GM11168 (cell line): ENCODE measurements at regions not wholly inside any gene's neighbourhood (a gene's known extent, or its start where the extent isn't known, plus 50 kb on each side); places are given as distances from the start of the nearest gene placed in this dataset.
"Not testable (repeated sequence)": the region's sequence is repeated elsewhere in the genome, so short reads cannot be mapped to it uniquely, and the experiment has no call there.

ENCODE experiments used
- in situ Hi-C: fragments of 300-500 bp; cut with MboI; formaldehyde crosslinking; loops from one replicate; pipeline ENCODE4 v1.12.0; 2022; ENCODE audit warnings: low sequenced_read_pairs; ENCODE audit not compliant: unreplicated experiment

- in situ Hi-C loops = no loop called here
Observed at GRCh38 chr13:67574320-67575233, 344.4 kb upstream of the PCDH9 start.

GRCh38 chr13:67568205-67568604, 338.1 kb upstream of the PCDH9 start:
- in situ Hi-C loops = no loop called here

- in situ Hi-C loops = no loop called here
Observed at GRCh38 chr13:67557642-67558241, 327.6 kb upstream of the PCDH9 start.

GRCh38 chr13:67557118-67557517, 327.0 kb upstream of the PCDH9 start:
- in situ Hi-C loops = no loop called here

DNA sequence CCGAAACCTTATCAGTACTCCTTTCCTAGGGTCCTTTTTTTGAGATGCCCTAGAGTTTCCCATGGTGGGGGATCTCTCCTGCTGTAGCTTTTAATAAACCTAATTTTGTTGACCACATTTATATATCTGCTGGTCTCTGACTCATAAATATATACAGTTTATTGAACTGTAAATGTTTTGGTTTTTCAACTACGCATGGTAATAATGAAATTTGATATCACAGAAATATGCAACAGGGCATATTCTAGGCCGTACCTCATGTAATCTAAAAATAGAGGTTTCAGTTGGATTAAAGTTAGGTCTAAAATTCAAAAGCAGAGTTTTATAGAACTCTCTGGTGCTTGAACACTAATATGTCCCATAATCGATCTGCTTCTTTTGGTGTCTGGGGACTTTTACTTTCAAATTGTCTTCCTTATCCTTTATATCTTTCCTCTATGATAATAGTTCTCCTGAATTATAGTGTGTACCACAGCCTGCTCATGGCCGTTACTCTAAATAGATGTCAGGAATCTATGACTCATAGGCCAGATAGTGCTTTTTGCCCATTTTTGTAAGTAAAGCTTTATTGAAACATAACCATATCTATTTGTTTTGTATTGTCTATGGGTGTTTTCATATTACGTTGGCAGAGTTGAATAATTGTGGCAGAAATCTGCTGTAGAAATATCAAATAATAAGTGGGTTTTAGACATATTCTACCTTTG, 324.8 kb upstream of the PCDH9 start:
- in situ Hi-C loops = no loop called here

- in situ Hi-C loops = no loop called here
Observed at GRCh38 chr13:67554286-67554685, 324.1 kb upstream of the PCDH9 start.

DNA sequence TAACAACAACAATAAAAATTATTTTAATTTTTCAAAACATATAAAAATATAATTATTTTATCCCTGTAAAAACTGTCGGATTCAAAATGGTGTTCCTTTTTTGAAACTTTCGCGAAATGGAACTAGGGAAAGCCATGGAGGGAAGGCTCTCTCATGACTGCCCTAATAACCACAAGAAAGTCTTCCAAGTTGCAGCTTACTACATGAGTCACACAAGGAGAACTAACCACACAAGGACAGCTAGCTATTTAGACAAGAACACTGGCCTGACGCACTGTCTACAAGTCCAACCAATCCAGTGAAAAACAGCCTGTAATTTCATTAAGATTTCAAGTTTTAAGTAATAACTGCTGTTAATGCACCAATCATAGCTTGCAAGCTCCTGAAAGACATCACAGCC, 319.2 kb upstream of the PCDH9 start:
- in situ Hi-C loops = no loop called here

- in situ Hi-C loops = no loop called here
Observed at GRCh38 chr13:67538906-67539305, 308.8 kb upstream of the PCDH9 start.

GRCh38 chr13:67520886-67521285, 290.8 kb upstream of the PCDH9 start:
- in situ Hi-C loops = no loop called here

GRCh38 chr13:67519356-67519755, 289.2 kb upstream of the PCDH9 start:
- in situ Hi-C loops = no loop called here

- in situ Hi-C loops = no loop called here
Observed at GRCh38 chr13:67518785-67519184, 288.6 kb upstream of the PCDH9 start.

GRCh38 chr13:67515895-67516294, 285.8 kb upstream of the PCDH9 start:
- in situ Hi-C loops = no loop called here

DNA sequence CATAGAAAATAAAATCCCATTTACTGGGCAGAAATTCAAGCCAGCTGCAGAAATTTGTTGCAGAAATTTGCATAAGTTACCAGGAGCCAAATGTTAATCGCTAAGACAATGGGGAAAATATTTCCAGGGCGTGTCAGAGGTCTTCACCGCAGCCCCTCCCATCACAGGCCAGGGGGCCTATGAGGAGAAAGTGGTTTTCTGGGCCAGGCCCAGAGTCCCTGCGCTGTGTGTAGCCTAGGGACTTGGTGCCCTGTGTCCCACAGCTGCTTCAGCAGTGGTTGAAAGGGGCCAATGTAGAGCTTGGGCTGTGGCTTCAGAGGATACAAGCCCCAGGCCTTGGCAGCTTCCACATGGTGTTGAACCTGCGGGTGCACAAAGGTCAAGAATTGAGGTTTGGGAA, 278.9 kb upstream of the PCDH9 start:
- in situ Hi-C loops = no loop called here

- in situ Hi-C loops = not testable (repeated sequence)
Observed at GRCh38 chr13:67508275-67508674, 278.1 kb upstream of the PCDH9 start.

DNA sequence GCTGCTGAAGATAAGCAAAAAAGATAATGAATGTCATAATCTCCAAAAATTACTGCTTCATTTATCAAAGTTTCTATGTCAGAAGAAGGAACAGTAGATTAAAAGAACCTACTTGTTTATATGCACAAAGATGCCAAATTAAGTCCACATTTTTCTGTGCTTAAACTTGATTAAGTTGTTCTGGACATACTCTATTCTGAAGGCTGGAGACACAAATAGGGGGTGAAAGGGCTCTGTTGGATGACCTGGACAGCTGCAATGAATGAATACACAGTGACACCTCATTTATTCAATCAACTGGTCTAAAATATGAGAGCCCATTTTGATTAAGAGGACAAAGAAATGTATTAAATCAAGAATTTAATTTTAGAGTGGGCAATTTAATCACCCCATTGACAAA, 276.3 kb upstream of the PCDH9 start:
- in situ Hi-C loops = no loop called here

DNA sequence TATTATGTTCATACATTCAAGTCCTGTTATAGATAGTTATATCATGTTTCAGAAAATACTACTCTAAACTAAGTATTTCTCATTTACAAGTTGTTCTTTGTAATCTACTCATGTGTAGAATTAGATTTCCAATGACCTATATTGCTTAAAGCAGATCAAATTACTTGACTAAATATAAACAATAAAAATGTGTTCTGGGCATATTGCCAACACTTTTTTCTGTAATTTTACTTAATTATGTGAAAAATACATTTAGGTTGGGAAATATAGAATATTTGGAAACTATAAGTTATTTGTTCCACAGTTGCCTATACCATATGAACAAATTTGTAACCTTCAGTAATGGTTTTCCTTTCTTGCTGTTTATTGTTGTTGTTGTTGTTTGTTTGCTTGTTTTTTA, 275.2 kb upstream of the PCDH9 start:
- in situ Hi-C loops = no loop called here

DNA sequence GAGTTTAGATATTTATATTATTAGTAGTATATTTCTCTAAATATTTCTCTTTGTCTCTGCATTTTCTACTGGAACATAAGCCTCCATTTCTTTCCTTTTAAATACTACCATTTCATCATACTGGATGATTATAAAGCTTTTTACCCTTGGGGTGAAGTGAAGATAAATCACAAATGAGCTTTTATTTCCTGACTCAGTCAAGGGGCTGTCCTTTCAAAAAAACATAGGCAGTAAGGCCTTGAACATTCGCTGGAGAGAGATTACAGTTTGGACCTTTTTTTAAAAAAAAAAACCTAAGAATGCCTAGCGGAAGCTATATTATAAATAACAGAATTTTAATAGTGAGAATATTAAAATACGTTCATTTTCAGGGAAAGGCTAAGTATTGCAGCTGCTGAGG, 268.8 kb upstream of the PCDH9 start:
- in situ Hi-C loops = no loop called here

DNA sequence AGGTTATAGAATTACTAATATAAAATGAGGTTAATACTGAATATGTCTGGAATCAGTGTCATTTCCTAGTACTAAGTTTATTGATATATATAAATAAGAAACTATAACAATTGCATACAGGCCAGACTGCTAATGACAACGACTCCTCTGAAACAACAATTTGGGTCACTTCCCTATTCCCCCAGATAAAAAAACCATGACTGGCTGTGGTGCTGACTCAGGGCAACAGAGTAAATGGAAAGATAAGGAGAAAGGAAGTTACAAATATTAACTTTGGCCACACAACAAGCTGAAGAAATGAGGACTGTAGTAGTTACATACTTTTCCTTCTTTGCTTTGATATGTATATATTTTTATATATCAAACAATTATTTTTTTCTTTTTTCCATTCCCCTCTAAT, 263.7 kb upstream of the PCDH9 start:
- in situ Hi-C loops = no loop called here

DNA sequence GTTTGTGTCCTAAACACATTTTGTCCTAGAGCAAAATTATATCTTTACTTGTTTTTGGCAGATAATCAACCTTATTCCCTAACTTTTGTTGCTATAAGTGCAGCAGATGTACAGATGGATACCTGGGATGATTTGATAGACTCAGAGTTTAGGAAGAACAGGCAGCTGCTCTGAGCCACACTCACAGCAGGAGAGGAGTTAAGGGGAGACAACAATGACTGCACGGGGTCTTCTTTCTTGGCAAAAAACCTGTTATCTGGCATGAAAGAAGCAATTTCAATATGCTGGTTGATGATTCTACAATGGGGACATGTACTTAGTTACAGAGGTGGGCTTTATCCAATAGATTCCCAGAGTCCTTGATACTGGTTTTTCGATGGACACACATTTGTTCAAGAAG, 258.9 kb upstream of the PCDH9 start:
- in situ Hi-C loops = no loop called here

DNA sequence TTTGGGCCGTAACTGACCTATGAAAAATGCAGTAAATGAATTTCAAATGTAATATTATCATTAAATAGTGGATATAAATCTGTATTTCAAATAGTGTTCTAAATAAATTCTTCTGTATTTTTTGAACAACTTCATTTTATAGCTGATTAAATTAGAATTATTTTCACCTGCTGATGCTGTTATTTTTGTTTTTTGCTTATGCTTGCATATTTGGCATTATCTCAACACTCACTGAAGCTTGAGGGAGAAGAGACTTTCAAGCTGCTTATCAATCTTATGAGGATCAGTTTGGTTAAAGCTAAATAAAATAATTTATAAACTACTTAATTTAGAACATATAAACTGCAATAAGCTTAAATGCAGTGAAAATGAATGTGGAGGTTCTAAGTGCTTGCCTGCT, 251.3 kb upstream of the PCDH9 start:
- in situ Hi-C loops = no loop called here

DNA sequence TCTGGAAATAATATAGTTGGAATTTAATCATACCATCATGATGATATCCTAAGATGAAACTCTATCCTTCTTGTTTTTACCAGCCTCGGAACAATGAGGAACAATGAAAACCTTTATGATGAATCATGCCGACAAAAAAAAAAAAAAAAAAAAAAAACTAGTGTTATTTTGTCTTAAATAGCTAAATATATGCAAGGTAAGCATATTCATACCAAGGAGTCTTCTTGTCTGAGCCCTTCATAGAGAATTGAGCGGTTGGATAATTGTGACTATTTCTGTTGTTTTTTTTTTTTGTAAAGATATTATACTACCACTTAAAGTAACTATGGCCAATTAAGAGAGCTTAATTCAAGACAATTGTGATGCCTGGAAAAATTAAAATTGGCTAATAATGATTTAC, 244.0 kb upstream of the PCDH9 start:
- in situ Hi-C loops = no loop called here
